Daoy (cell line): ENCODE measurements at regions not wholly inside any gene's neighbourhood (a gene's known extent, or its start where the extent isn't known, plus 50 kb on each side); places are given as distances from the start of the nearest gene placed in this dataset.
"Not testable (repeated sequence)": the region's sequence is repeated elsewhere in the genome, so short reads cannot be mapped to it uniquely, and the experiment has no call there.

Experiments
- DNase-seq: peaks from one replicate; pipeline ENCODE4 v3.0.0-alpha.2; 2015; ENCODE audit warnings: low read depth

DNA sequence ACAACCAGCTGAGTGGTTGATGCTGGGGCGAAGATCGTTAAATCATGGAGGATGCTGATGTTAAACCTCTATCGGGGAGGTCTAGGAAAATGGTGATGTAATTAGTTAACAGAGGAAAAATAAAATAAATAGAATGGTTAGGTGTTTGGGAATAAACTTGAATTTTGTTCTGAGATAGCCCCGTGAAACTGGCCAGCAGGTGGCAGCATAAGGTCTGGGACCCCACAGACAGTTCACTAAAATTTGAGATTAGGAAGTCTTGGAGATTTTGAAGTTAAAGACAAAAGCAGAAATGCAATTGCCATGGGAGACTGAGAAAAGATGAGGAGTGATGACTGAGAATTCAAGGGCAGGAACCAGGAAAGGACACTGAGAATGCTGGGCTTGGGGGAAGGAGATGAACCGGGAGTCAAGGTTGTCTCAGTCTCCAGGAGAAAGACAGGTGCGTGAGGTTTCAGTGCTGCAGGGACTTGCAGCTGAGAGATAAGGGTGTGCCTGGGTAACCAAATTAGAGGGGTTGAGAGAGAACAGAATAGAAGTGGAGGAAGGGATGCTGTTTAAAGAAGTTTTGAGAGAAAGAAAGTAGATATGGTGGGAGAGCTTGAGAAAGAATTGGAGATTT is 248.0 kb downstream of the ZNF92 start:
- peak; percentile 23 for DNase-seq

DNA sequence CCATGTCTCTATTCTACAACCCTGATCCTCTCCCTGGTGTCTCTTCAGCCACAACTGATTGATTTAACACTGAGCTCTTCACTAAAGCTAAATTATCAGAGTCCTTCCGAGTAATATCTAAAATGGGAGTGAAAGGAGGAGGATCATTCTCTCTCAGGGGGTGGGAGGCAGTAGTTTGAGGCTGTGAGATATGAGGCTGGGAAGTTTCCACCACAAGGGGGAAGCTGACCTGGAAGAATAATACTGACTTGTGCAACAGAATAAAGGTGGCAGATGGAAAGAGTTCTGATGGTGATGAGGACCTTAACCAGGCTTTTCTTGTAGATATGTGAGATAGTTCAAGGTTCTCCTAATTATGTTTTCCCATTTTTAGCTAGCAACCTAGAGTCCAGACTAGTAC is 241.6 kb upstream of the VKORC1L1 start:
- not testable (repeated sequence) for DNase-seq

DNA sequence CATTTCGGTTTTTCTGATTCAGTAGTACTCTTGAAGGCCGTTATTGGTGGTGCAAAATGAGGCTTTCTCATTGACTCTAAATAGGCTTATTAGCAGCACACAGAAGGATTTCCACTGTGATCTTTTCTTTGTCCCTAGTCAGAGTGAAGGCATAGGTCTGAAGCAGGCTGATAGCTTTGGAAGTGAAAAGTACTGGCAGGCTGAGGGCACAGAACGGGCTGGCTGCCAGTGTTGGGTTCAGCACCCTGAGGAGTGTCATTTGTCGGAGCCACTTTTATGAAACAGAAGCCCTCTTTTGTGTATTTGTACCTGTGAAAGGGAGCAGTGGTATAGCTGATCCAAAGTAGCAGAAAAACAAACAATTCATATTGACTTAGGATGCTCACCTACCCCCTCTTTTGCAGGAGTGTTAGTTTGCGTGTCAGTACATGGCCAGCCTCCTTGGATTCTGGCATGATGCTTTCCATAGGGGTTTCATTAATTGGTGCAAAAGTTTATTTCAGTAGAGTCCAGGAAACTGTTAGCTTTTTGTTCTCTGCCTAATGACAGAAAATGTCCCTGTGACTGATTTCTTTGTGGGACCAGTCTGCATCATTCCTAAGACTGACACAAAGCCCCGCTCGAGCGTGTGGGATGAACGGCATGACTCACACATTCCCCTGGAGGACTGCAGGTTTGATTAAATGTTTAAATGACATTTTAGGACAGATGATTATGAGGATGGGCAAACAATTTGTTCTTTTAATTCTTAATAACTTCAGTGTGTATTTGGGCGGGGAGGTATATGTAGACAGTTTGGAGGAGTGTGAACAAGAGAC is 239.1 kb upstream of the VKORC1L1 start:
- DNase-seq = not testable (repeated sequence)

DNA sequence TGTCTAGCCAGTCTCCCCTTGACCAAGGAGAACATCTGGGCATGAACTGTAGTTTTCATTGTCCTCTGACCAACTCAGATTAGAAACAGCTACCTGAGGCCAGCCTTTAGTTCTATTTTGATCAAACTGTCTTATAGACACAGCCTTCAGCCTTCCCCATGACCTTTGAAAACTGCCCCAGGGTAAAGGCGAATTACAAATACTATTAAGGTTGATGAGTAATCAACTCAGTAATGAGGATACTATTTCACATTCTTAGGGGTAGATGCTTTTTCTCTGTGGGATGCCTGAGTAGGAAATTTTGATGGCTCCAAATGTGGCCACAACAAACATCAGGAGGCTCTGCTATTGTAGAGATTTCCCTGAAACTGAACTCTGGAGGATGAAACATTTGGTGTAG is 234.0 kb upstream of the VKORC1L1 start:
- not testable (repeated sequence) for DNase-seq

DNA sequence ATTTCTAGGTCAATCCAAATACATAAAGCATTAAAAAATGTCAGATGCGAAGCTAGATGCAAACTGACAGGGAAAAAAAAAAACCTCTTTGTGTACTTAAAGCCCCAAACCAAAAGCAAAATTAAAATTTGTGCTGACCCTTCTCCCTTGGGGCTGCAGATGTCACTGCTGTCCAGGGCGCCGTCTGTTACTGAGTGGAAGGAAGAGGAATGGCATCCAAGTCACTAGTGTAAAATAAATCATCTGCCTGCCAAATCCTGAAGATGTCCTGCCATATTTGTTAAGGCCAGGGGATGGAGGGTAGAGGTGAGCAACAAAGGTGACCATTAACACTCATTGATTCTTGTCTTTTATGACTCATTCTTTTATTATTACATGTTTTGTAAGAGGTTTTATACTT is 233.2 kb upstream of the VKORC1L1 start:
- DNase-seq = not testable (repeated sequence)

DNA sequence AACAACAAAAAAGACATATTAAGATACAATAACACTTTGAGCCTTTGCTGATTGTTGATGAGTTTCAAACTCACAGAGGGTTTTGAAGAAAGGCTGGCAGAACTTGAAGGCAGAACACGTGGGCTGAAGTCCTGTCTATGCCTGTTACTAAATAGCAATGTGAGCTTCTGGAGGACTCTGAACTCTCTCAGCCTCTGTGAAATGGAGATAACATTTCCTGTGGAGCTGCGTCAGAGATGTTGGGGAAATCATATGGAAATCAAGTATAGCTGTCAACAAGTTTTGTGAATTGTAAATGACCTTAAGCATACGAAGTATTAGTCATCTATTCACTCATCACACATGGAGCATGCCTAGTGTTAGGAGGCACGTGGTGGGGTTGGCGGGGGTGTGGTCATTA is 229.4 kb upstream of the VKORC1L1 start:
- not testable (repeated sequence) for DNase-seq

DNA sequence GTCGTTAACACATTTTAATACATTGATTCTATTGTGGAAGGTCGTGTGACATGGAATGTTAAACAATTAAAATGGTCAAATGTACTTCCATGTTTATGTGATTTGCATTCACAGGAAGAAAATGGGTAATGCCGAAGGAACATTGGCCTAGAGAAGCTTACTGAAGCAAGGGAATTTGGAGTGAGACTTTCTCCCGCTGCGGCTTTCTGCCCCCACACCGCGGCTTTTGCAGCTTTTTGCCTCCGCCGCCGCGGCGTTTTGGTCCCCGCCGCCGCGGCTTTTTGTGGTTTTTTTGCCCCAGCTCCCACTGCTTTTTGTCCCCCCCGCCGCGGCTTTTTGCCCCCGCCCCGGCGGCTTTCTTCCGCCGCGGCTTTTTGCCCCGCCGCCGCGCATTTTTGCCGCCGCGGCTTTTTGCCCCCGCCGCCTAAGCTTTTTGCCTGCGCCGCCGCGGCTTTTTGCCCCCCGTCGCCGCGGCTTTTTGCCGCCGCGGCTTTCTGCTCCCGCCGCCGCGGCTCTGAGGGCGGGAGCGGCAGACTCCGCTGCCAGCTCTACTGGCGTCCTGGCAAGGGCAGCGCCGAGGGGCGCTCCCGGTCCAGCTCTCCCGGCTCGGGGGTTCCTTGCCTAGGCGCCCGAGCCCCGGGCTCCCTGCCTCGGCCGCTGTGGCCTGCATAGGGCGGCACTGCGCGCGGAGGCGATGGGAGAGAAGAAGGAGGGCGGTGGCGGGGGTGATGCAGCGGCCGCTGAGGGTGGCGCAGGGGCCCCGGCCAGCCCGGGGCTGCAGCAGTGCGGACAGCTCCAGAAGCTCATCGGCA is 225.5 kb upstream of the VKORC1L1 start:
- not testable (repeated sequence) for DNase-seq

DNA sequence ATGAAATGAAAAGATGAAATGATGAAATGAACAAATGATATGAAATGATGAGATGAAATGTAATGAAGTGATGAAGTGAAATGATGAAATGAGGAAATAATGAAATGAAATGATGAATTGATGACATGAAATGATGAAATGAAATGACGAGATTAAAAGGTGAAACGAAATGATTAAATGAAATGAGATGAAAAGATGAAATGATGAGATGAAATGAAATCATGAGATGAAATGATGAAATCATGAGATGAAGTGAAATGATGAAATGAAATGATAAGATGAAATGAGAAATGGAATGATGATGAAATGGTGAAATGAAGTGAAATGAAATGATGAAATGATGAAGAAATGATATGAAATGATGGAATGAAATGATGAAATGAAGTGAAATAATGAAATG is 221.7 kb upstream of the VKORC1L1 start:
- DNase-seq = not testable (repeated sequence)

DNA sequence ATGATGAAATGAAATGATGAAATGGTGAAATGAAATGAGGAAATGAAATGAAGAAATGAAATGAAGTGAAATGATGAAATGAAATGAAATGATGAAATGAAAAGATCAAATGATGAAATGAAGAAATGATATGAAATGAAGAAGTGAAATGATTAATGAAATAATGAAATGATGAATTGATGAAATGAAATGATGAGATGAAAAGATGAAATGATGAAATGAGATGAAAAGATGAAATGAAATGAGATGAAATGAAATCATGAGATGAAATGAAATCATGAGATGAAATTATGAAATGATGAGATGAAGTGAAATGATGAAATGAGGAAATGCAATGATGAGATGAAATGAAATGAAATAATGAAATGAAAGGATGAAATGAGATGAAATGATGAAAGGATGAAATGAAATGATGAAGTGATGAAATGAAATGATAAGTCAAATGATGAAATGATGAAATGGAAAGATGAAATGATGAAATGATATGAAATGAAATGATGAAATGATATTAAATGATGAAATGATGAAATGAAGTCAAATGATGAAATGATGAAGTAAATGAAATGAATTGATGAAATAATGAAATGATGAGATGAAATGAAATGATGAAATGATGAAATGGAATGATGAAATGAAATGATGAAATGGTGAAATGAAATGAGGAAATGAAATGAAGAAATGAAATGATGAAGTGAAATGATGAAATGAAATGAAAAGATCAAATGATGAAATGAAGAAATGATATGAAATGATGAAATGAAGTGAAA is 220.9 kb upstream of the VKORC1L1 start:
- DNase-seq = not testable (repeated sequence)

DNA sequence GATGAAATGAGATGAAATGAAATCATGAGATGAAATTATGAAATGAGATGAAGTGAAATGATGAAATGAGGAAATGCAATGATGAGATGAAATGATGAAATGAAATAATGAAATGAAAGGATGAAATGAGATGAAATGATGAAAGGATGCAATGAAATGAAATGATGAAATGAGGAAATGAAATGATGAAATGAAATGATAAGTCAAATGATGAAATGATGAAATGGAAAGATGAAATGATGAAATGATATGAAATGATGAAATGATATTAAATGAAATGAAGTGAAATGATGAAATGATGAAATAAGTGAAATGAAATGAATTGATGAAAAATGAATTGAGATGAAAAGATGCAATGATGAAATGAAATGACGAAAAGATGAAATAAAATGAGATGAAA is 220.2 kb upstream of the VKORC1L1 start:
- not testable (repeated sequence) for DNase-seq

DNA sequence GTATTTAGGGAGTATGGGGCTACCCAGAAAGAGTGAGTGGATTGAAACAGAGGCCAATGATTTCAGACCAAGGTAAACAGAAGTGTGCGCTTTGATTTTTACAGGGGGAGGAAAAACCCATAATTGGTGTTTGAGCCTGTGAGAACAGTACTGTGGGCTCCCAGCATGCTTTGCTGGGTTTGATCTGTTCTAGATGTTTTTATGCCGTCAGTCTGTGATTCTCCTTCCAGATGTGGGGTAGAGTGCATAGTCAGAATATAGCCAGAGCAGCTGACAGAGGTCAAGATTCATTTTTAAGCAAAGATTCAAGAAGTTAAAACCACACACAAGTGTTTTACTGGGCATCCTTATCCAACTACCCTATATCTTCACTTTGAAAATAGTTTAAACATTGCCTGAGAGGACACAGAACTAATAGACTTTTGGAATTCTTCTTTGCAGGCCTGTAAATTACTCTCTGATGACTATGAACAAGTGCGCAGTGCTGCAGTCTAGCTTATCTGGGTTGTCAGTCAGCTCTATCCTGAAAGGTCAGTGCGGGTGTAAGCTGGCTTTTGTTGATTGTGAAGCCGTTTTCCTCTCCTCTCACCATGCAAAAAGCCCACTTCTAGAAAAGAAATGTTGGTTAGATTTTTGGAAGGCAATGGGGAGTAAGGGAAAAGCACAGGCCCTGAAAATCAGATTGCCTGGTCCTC is 216.2 kb upstream of the VKORC1L1 start:
- DNase-seq = not testable (repeated sequence)

DNA sequence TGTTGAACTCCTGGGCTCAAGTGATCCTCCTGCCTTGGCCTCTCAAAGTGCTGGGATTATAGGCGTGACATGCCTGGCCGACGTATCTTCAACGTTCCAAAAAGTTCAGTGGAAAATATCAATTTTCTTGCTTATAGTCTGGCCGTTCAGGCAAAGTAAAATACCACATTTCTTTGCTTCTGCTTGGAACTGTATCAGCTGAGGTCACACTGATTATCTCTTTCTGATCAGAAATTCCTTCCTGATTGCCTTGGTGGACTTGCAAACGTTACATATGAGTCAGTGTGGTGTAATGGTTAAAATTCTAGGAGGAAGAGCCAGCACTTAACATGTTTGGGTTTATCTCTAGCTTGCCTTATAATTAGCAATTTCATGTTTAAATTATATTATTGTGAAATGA is 189.5 kb upstream of the VKORC1L1 start:
- not testable (repeated sequence) for DNase-seq

DNA sequence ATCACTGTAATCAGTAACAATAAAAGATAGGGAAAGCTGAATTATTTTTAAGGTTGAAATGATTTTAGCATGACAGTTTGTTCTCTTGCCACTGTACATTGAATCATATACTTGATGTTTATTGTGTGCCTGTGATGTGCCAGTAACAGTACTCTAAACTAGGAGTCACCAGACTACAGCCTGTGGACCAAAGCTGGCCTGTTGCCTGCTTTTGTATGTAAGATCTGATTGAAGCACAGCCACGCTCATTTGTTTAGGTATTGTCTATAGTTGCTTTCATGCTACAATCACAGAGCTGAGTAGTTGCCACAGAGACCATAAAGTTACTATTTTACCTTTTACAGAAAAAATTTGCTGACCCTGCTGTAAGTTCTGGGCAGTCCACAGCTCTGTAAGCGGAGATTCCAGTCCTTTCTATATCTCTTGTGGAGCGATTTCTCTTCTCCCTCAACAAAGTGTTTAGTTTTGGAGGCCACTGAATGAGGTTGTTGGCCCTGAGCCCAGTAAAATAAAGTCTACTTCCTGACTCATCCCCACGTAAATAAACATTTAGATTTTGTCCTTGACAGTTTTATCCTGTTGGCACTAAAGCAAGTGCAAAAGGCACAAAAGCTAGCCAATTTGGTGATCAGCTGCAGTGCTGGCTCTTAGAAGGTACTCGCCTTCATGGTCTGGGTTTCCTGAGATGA is 173.7 kb upstream of the VKORC1L1 start:
- not testable (repeated sequence) for DNase-seq

DNA sequence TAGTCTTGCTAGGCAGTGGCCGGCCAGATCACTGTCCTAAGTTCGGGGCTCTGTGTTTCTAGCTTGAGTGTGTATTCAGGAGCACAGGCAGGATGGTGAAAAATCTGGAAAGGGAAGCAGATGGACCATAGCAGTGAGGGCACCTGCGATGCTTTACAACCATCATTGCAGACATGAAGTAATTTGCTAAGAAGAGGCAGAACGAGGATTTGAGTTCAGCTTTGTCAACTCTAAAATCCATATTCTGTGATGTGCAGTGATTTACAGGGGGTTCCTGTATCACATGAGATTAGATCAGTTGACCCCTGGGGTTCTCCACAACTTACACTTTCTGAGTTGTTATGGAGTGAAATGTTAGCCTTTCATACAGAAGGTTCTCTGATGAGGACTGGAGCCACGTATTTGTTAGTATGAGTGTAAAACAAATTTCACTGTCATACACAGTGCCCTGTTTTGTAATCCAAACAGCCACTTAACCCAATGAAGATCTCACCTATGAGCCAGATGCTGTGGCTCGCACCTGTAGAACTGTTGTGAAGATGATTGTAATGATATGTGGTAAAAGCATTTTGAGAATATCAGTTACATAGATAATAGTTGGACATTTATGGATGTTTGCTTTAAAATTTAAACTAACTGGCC is 173.0 kb upstream of the VKORC1L1 start:
- DNase-seq = not testable (repeated sequence)

DNA sequence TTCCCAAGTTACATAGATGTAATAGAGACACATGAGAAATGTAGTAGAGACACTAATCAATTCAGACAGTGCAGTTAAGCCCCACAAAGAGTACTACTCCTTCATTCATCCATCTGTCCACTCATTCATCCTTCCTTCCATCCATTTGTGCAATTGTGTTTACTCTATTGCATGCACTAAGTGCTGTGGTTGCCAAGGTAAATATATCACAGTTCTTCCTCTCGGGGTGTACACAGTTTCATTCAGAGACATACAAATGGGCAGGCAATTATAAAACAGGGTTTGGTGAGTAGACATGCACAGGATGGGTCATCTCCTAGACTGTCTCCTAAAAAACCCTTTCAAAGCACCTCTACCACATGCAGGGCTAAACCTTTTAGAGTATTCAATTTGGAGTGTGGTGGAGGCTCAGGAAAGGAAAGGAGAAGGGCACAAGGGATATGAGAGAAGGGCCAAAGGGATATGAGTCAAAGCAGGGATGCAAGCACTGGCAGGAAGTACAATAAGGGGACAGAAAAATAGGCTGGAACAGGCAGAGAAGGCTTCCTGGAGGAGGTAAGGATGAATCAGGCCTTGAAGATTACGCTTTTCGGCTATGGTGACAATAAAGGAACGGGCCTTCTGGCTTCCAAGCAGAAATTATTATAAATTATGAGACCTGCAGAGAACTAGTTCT is 153.6 kb upstream of the VKORC1L1 start:
- DNase-seq = not testable (repeated sequence)

DNA sequence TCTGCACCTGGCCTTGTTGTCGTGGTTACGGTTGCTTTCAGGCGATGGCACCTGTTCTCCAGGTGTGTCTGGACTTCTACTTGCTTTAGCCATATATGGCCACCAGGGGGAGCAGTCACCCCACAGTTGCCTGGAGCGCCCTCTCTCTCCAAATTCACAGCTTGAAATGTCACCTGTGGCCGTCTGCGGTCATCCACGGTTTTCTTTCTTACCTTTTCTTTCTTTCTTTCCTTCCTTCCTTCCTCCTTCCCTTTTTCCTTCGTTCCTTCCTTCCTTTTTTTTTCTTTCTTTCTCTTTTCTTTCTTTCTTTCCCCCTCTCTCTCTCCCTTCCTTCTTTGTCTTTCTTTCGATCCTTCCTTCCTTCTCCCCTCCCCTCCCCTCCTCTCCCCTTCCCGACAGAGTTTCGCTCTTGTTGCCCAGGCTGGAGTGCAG is 150.5 kb upstream of the VKORC1L1 start:
- peak; percentile 56 for DNase-seq

DNA sequence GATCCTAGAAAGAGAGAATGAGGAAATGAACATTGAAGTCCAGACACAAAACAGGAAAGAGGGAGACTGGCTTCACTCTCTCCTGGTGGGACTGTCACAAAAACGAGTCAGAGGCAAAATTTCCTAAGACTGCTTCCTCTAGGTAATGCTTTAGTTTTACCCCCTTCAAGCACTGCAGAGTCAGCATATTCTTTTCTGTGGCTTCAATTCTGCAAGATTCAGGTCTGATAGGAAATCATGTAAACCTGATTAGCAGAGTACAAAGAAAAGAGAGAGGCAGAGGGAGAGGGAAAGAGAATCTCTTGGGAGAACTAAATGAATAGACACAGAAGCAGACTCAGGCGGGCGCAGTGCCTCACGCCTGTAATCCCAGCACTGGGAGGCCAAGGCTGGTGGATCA is 145.7 kb upstream of the VKORC1L1 start:
- not testable (repeated sequence) for DNase-seq

DNA sequence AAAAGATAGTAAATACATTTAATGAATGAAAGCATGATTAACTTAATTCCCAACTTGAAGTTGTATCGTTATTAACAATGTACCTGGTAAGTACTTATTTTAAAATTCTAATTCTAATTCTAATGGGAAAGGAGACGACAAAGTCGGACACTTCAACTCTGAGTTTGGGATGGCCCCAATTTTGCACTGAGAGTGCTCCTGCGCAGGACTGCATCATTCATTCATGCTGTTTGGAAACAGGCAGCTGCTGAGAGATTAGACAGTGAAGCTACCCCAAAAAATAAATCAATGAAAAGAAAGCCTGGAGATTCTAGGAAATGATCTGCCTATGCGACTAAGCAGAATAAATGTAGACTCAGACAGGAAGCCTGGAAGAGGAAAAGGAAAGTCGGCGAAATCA is 141.7 kb upstream of the VKORC1L1 start:
- no peak for DNase-seq

DNA sequence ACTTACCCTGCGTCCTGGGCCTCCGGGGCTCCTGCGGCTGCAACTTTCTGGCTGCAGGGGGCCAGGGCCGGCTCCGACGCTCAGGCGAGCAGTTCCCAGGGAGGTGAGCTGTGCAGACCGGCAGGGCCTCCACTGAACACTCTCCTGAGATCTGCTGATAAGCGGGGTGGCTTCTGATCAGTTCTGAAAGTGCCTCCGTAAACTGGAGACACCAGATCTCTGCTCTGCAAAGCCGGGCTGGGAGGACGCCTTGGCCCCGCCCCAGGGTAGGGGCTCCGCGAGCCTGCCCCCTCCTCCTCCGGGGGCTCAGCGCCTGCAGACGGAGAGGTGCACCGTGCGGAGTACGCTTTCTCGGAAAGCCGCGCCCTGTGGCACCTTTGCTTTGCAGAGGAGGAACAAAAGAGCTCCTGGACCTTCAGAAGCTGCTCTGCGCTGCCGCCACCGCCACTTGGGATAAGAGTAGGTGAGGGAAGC is 141.3 kb upstream of the VKORC1L1 start:
- DNase-seq = no peak
